IMR-90 (cell line): ENCODE measurements at regions not wholly inside any gene's neighbourhood (a gene's known extent, or its start where the extent isn't known, plus 50 kb on each side); places are given as distances from the start of the nearest gene placed in this dataset.

ENCODE experiments used
- ATAC-seq: fragments of 200-7000 bp; cut with Tn5 transposase; 2 replicates; pipeline ENCODE4 v1.9.1; 2020; ENCODE audit warnings: low read depth, mild to moderate bottlenecking, moderate library complexity
- BruUV-seq: library from RNA; stranded (reverse); fragments of 400-500 nt; replicated peaks from 2 replicates; lab custom pipeline; 2021; lab: Mats Ljungman, UMichigan
- CTCF ChIA-PET: fragments of 300-600 bp; formaldehyde crosslinking; extraction: SDS; loops from one replicate; lab custom pipeline; 2021; ENCODE audit warnings: antibody characterized with exemption; lab: Yijun Ruan, JAX
- POLR2A ChIA-PET: fragments of 300-600 bp; sonication (Branson Sonifier 250); formaldehyde crosslinking; loops from one replicate; lab custom pipeline; 2022; ENCODE audit warnings: antibody characterized with exemption; ENCODE audit not compliant: unreplicated experiment; lab: Charles Lee
- DNase-seq: peaks from one replicate; pipeline ENCODE4 v3.0.0; 2013
- H2AFZ ChIP-seq: replicated peaks from 2 replicates; pipeline ENCODE3; 2013; ENCODE audit warnings: low read length, mild to moderate bottlenecking; ENCODE audit not compliant: poor library complexity
- H2AK5ac ChIP-seq: 2 replicates; pipeline ENCODE4 v1.6.1; 2013; ENCODE audit warnings: low read depth, low read length, inconsistent platforms
- H2AK9ac ChIP-seq: replicated peaks from 2 replicates; pipeline ENCODE3; 2013; ENCODE audit warnings: mild to moderate bottlenecking, low read depth, low read length, moderate library complexity; ENCODE audit not compliant: poor library complexity
- H2BK120ac ChIP-seq: 2 replicates; pipeline ENCODE4 v1.6.1; 2013; ENCODE audit warnings: low read depth, low read length, inconsistent platforms
- H2BK15ac ChIP-seq: 3 replicates; pipeline ENCODE4 v1.6.1; 2013; ENCODE audit warnings: low read depth, low read length, inconsistent platforms
- H2BK20ac ChIP-seq: 2 replicates; pipeline ENCODE4 v1.6.1; 2013; ENCODE audit warnings: low read depth, mild to moderate bottlenecking, inconsistent platforms, low read length, moderate library complexity
- H2BK5ac ChIP-seq: 2 replicates; pipeline ENCODE4 v1.6.1; 2013; ENCODE audit warnings: mild to moderate bottlenecking, low read depth, low read length, inconsistent platforms; ENCODE audit not compliant: poor library complexity, severe bottlenecking
- H3K14ac ChIP-seq: replicated peaks from 2 replicates; pipeline ENCODE4 v1.6.1; 2013; ENCODE audit warnings: low read depth, low read length, inconsistent platforms
- H3K18ac ChIP-seq: 2 replicates; pipeline ENCODE4 v1.6.1; 2013; ENCODE audit warnings: low read depth, low read length, control low read depth
- H3K23ac ChIP-seq: 2 replicates; pipeline ENCODE4 v1.6.1; 2013; ENCODE audit warnings: low read depth, low read length, inconsistent platforms
- H3K27ac ChIP-seq: 2 replicates; pipeline ENCODE4 v1.5.1; 2013; ENCODE audit warnings: mild to moderate bottlenecking, control low read depth, low read length; ENCODE audit not compliant: insufficient read depth
- H3K27me3 ChIP-seq: 2 replicates; pipeline ENCODE4 v1.6.1; 2013; ENCODE audit warnings: low read length; ENCODE audit not compliant: control insufficient read depth, insufficient read depth
- H3K36me3 ChIP-seq: 2 replicates; pipeline ENCODE4 v1.6.1; 2013; ENCODE audit warnings: low read length, mixed read lengths; ENCODE audit not compliant: control insufficient read depth, insufficient read depth
- H3K4ac ChIP-seq: 2 replicates; pipeline ENCODE4 v1.6.1; 2013; ENCODE audit warnings: low read depth, low read length, inconsistent platforms
- H3K4me1 ChIP-seq: 2 replicates; pipeline ENCODE4 v1.6.1; 2013; ENCODE audit warnings: low read length, mixed read lengths; ENCODE audit not compliant: control insufficient read depth, insufficient read depth
- H3K4me2 ChIP-seq: 2 replicates; pipeline ENCODE4 v1.6.1; 2013; ENCODE audit warnings: low read depth, mild to moderate bottlenecking, control low read depth, low read length, moderate library complexity
- H3K4me3 ChIP-seq: 2 replicates; pipeline ENCODE4 v1.5.1; 2013; ENCODE audit warnings: low read depth, mild to moderate bottlenecking, control low read depth, low read length, moderate library complexity; ENCODE audit not compliant: insufficient read depth
- H3K56ac ChIP-seq: 2 replicates; pipeline ENCODE4 v1.6.1; 2013; ENCODE audit warnings: low read length, inconsistent platforms; ENCODE audit not compliant: insufficient read depth; ENCODE audit errors: extremely low read depth
- H3K79me1 ChIP-seq, 2 experiments: 2 replicates each; pipeline ENCODE4 v1.6.1; 2013; ENCODE audit warnings: low read length in 2 of 2, inconsistent platforms in 1 of 2, low read depth in 1 of 2
- H3K9ac ChIP-seq: 2 replicates; pipeline ENCODE4 v1.6.1; 2013; ENCODE audit warnings: low read depth, low read length, control low read depth
- H3K9me1 ChIP-seq: 2 replicates; pipeline ENCODE4 v1.6.1; 2013; ENCODE audit warnings: low read length, inconsistent platforms; ENCODE audit not compliant: insufficient read depth
- H3K9me3 ChIP-seq: 2 replicates; pipeline ENCODE4 v1.6.1; 2013; ENCODE audit warnings: low read length; ENCODE audit not compliant: control insufficient read depth, insufficient read depth
- H4K20me1 ChIP-seq: 2 replicates; pipeline ENCODE4 v1.6.1; 2013; ENCODE audit warnings: low read length, inconsistent platforms; ENCODE audit not compliant: insufficient read depth
- H4K5ac ChIP-seq: 2 replicates; pipeline ENCODE4 v1.6.1; 2013; ENCODE audit warnings: mild to moderate bottlenecking, low read depth, low read length, control low read depth
- H4K8ac ChIP-seq, 2 experiments: 2 replicates each; pipeline ENCODE4 v1.6.1; 2013; ENCODE audit warnings: low read depth in 2 of 2, low read length in 2 of 2, control low read depth in 1 of 2, inconsistent platforms in 1 of 2
- H4K91ac ChIP-seq: 2 replicates; pipeline ENCODE4 v1.6.1; 2013; ENCODE audit warnings: low read depth, low read length, inconsistent platforms; ENCODE audit not compliant: insufficient read depth
- BHLHE40 ChIP-seq: fragments of 150-350 bp; IDR thresholded peaks from 2 replicates; pipeline ENCODE4 v1.6.1; 2016; ENCODE audit warnings: mild to moderate bottlenecking, low read depth, low read length
- CTCF ChIP-seq: conservative IDR thresholded peaks from 2 replicates; pipeline ENCODE4 v1.5.1; 2012; ENCODE audit warnings: mild to moderate bottlenecking, low read depth, low read length, improper control_type of control experiment
- ELK1 ChIP-seq: fragments of 150-350 bp; IDR thresholded peaks from 2 replicates; pipeline ENCODE4 v1.6.1; 2016; ENCODE audit warnings: low read depth, mild to moderate bottlenecking, low read length, moderate library complexity, borderline replicate concordance
- FOS ChIP-seq: fragments of 150-350 bp; IDR thresholded peaks from 2 replicates; pipeline ENCODE4 v1.6.1; 2016; ENCODE audit warnings: low read depth, low read length
- MAFK ChIP-seq: IDR thresholded peaks from 2 replicates; pipeline ENCODE4 v1.6.1; 2012; ENCODE audit warnings: low read depth, low read length, improper control_type of control experiment
- MAZ ChIP-seq: IDR thresholded peaks from 2 replicates; pipeline ENCODE4 v1.6.1; 2012; ENCODE audit warnings: low read depth, mild to moderate bottlenecking, low read length, improper control_type of control experiment, moderate library complexity, borderline replicate concordance
- MXI1 ChIP-seq: IDR thresholded peaks from 2 replicates; pipeline ENCODE4 v1.6.1; 2012; ENCODE audit warnings: low read depth, mild to moderate bottlenecking, low read length, moderate library complexity, borderline replicate concordance
- NFE2L2 ChIP-seq: fragments of 150-350 bp; IDR thresholded peaks from 2 replicates; pipeline ENCODE4 v1.6.1; 2016; ENCODE audit warnings: low read depth, mild to moderate bottlenecking, low read length
- POLR2A ChIP-seq: IDR thresholded peaks from 2 replicates; pipeline ENCODE4 v1.6.1; 2012; ENCODE audit warnings: mild to moderate bottlenecking, low read depth, low read length
- RAD21 ChIP-seq: IDR thresholded peaks from 2 replicates; pipeline ENCODE4 v1.6.1; 2012; ENCODE audit warnings: low read length, improper control_type of control experiment
- RCOR1 ChIP-seq: IDR thresholded peaks from 2 replicates; pipeline ENCODE4 v1.6.1; 2012; ENCODE audit warnings: mild to moderate bottlenecking, low read length, improper control_type of control experiment; ENCODE audit not compliant: insufficient replicate concordance
- RFX5 ChIP-seq: IDR thresholded peaks from 2 replicates; pipeline ENCODE4 v1.8.0; 2012; ENCODE audit warnings: low read depth, mild to moderate bottlenecking, low read length, moderate library complexity
- SMC3 ChIP-seq: fragments of 150-350 bp; IDR thresholded peaks from 2 replicates; pipeline ENCODE4 v1.6.1; 2016; ENCODE audit warnings: low read depth, mild to moderate bottlenecking, antibody characterized with exemption, low read length, moderate library complexity
- USF2 ChIP-seq: fragments of 150-350 bp; IDR thresholded peaks from 2 replicates; pipeline ENCODE4 v1.6.1; 2017; ENCODE audit warnings: mild to moderate bottlenecking, antibody characterized with exemption, low read length, low read depth
- WGBS, 2 experiments: methylation state at CpG; one replicate each; pipeline versions ENCODE4 v1.1.5 to v1.1.7; 2013; ENCODE audit warnings: missing lambda C conversion rate in 2 of 2; ENCODE audit not compliant: insufficient read length in 1 of 2; ENCODE audit errors: extremely low coverage in 2 of 2; 5-methylcytosine and 5-hydroxymethylcytosine counted together
- dilution Hi-C: fragments of 300-500 bp; cut with HindIII; formaldehyde crosslinking; loops from one replicate; pipeline ENCODE4 v1.14.3; 2018; ENCODE audit warnings: low sequenced_read_pairs; ENCODE audit not compliant: unreplicated experiment
- in situ Hi-C: fragments of 300-500 bp; cut with MboI; formaldehyde crosslinking; loops from 3 replicates; pipeline ENCODE4 v1.14.3; 2019; ENCODE audit warnings: low sequenced_read_pairs, inconsistent platforms, mixed read lengths
- intact Hi-C: fragments of 100-400 bp; cut with micrococcal nuclease; formaldehyde crosslinking; loops from 2 replicates; pipeline ENCODE4 v1.10.0; 2022

GRCh38 chr7:125605241-125605640 lies 675.6 kb upstream of the POT1 start:
- H3K23ac ChIP-seq, result no peak overlapping the region
- H2AK9ac ChIP-seq, result no peak overlapping the region
- H2AK5ac ChIP-seq, result no peak overlapping the region
- WGBS, 2 experiments, result no CpG with 5 or more reads among the region's 2 CpGs
- H3K36me3 ChIP-seq, result no peaks in the 10 kb centered on the region
- H2BK15ac ChIP-seq, result no peak overlapping the region
- no peak overlapping the region for H2BK20ac ChIP-seq
- CTCF ChIA-PET, result no interaction called here
- in situ Hi-C loops (no loop called here), intact Hi-C loops (no loop called here), dilution Hi-C loops (no loop called here)
- no peak overlapping the region for H4K91ac ChIP-seq
- H3K9me1 ChIP-seq, result no peaks in the 10 kb centered on the region
- no peaks in the 10 kb centered on the region for H4K20me1 ChIP-seq
- no peak for DNase-seq
- H3K9me3 ChIP-seq, result 0 out of 2 replicates have a peak, but pooled peaks cover 1% of the 10 kb centered on the region
- no peaks in the 10 kb centered on the region for H3K27me3 ChIP-seq
- H3K4me1 ChIP-seq, result no peaks in the 10 kb centered on the region
- H3K56ac ChIP-seq, result no peak overlapping the region
- H2BK5ac ChIP-seq, result no peak overlapping the region
- no peak overlapping the region for H4K8ac ChIP-seq
- no peak for ATAC-seq
- no peak overlapping the region for H3K4me3 ChIP-seq
- H3K9ac ChIP-seq, result no peak overlapping the region
- no TSS peak for BruUV-seq
- H2BK120ac ChIP-seq, result no peak overlapping the region
- H3K14ac ChIP-seq, result no peak overlapping the region
- TF ChIP-seq MAFK (no peak), BHLHE40 (no peak), SMC3 (no peak), NFE2L2 (no peak), RAD21 (no peak), USF2 (no peak), MAZ (no peak), RCOR1 (no peak), CTCF (no peak), POLR2A (no peak), RFX5 (no peak), FOS (no peak), ELK1 (no peak), MXI1 (no peak)
- no peak overlapping the region for H3K27ac ChIP-seq
- H3K4ac ChIP-seq, result no peak overlapping the region
- H3K79me1 ChIP-seq, result no peaks in the 10 kb centered on the region
- no peak overlapping the region for H3K4me2 ChIP-seq
- POLR2A ChIA-PET, result no interaction called here
- H3K18ac ChIP-seq, result no peak overlapping the region
- no peak overlapping the region for H2AFZ ChIP-seq
- H4K5ac ChIP-seq, result no peak overlapping the region
